ENCODE measurements at regions not wholly inside any gene's neighbourhood (a gene's known extent, or its start where the extent isn't known, plus 50 kb on each side); places are given as distances from the start of the nearest gene placed in this dataset.

DNA sequence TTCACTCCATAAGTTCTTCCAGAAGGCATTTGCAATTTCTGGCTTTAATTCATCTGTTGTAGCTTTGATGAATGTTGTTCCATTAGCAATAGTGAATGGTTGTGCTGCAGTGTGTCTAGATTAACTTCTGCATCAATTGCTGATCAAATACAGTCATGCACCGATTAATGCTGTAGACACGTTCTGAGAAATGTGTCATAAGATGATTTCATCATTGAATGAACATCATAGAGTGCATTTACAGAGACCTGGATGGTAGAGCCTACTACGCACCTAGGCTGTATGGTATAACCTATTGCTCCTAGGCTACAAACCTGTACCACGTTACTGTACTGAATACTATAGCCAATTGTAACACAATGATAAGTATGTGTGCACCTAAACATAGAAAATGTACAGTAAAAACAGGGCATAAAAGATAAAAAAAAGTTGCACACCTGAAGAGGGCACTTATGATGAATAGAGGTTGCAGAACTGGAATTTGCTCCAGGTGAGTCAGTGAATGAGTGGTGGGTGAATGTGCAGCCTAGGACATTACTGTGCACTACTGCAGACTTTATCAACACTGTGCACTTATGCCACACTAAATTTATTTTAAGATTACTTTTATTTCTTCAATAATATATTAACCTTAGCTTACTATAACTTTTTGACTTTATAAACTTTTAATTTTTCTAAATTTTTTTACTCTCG is 170.7 kb downstream of the HERPUD2 start (continued):
- TF ChIP-seq, protein P1, sequence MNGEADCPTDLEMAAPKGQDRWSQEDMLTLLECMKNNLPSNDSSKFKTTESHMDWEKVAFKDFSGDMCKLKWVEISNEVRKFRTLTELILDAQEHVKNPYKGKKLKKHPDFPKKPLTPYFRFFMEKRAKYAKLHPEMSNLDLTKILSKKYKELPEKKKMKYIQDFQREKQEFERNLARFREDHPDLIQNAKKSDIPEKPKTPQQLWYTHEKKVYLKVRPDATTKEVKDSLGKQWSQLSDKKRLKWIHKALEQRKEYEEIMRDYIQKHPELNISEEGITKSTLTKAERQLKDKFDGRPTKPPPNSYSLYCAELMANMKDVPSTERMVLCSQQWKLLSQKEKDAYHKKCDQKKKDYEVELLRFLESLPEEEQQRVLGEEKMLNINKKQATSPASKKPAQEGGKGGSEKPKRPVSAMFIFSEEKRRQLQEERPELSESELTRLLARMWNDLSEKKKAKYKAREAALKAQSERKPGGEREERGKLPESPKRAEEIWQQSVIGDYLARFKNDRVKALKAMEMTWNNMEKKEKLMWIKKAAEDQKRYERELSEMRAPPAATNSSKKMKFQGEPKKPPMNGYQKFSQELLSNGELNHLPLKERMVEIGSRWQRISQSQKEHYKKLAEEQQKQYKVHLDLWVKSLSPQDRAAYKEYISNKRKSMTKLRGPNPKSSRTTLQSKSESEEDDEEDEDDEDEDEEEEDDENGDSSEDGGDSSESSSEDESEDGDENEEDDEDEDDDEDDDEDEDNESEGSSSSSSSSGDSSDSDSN (IDR thresholded peaks at IDR 0.05; ENCODE audit: borderline replicate concordance in 1 of 2, low read depth in 2 of 2, low read length in 2 of 2): no peak

DNA sequence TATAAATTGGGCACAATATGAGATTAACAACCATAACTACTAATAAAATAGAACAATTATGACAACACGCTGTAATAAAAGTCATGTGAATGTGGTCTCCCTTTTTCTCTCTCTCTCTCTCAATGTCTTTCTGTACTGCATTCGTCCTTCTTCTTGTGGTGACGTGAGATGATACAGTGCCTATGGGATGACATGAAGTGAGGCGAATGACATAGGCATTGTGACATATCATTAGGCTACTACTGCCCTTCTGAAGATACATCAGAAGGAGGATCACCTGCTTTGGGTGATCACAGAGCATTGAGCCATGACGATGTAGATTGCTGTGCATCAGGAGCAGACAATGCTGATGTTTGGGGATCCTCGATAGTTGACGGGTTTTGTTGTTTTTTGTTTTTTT is 171.6 kb downstream of the HERPUD2 start:
- no peaks in the 10 kb centered on the region for H3K9me1 ChIP-seq (ENCODE audit: control insufficient read depth, insufficient read depth, low read length)
- no peak overlapping the region for H3K9ac ChIP-seq (ENCODE audit: insufficient read depth in 1 of 2, low read depth in 2 of 2, low read length in 2 of 2)
- H3K79me2 ChIP-seq (ENCODE audit: control insufficient read depth, insufficient read depth, low read length): no peaks in the 10 kb centered on the region
- no peak overlapping the region for H3K4me2 ChIP-seq (ENCODE audit: insufficient read depth, low read length)
- H2AFZ ChIP-seq (ENCODE audit: low read depth, low read length): no peak overlapping the region
- in situ Hi-C loops (cut with MboI): no loop called here
- H3K4me1 ChIP-seq (replicated peaks in 1 of 2; ENCODE audit: control insufficient read depth in 2 of 2, insufficient read depth in 2 of 2, low read length in 2 of 2): no peaks in the 10 kb centered on the region
- ChIA-PET POLR2A (no interaction called here), CTCF (ENCODE audit: low intra/inter-chr PET ratio) (no interaction called here)
- no TSS peak for BruUV-seq (replicated peaks)
- no peaks in the 10 kb centered on the region for H4K20me1 ChIP-seq (replicated peaks; ENCODE audit: control insufficient read depth, insufficient read depth, low read length)
- TF ChIP-seq TOE1 (IDR thresholded peaks at IDR 0.05; ENCODE audit: borderline replicate concordance) (no peak), TOE1 (CRISPR knock-in tag; IDR thresholded peaks at IDR 0.05; ENCODE audit: borderline replicate concordance, low read depth) (no peak), ETV5 (CRISPR knock-in tag; IDR thresholded peaks at IDR 0.05; ENCODE audit: low read depth) (no peak), ZNF316 (IDR thresholded peaks at IDR 0.05) (no peak), HNRNPL (IDR thresholded peaks at IDR 0.05; ENCODE audit: low read depth, low read length) (no peak), DDX20 (tag; IDR thresholded peaks at IDR 0.05; ENCODE audit: low read depth) (no peak), ARHGAP35 (IDR thresholded peaks at IDR 0.05; ENCODE audit: partially characterized antibody) (no peak), ZZZ3 (IDR thresholded peaks at IDR 0.05) (no peak), SAP30 (IDR thresholded peaks at IDR 0.05; ENCODE audit: borderline replicate concordance, insufficient read depth, low read depth, low read length, poor library complexity, severe bottlenecking) (no peak), ZNF57 (CRISPR knock-in tag; IDR thresholded peaks at IDR 0.05) (no peak), MTA3 (IDR thresholded peaks at IDR 0.05; ENCODE audit: borderline replicate concordance) (no peak), ZNF24 (IDR thresholded peaks at IDR 0.05) (no peak), ZNF695 (CRISPR knock-in tag; IDR thresholded peaks at IDR 0.05) (no peak), L3MBTL2 (IDR thresholded peaks at IDR 0.05) (no peak), HMGN3 (IDR thresholded peaks at IDR 0.05; ENCODE audit: borderline replicate concordance, extremely low read depth, insufficient read length, low read depth, low read length) (no peak), TGIF2 (CRISPR knock-in tag; IDR thresholded peaks at IDR 0.05) (no peak), ZNF263 (CRISPR knock-in tag; IDR thresholded peaks at IDR 0.05; ENCODE audit: borderline replicate concordance) (no peak)
- TF ChIP-seq, protein P2, sequence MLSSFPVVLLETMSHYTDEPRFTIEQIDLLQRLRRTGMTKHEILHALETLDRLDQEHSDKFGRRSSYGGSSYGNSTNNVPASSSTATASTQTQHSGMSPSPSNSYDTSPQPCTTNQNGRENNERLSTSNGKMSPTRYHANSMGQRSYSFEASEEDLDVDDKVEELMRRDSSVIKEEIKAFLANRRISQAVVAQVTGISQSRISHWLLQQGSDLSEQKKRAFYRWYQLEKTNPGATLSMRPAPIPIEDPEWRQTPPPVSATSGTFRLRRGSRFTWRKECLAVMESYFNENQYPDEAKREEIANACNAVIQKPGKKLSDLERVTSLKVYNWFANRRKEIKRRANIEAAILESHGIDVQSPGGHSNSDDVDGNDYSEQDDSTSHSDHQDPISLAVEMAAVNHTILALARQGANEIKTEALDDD (IDR thresholded peaks at IDR 0.05): no peak
- intact Hi-C loops (cut with micrococcal nuclease): loop anchor here (10.0 kb wide), 1 partner anchor 468 kb away; no protein-coding TSS in a partner anchor
- FAIRE-seq (no peak), ATAC-seq (no peak), DNase-seq (ENCODE audit: extremely low read depth in 1 of 4, low spot score in 3 of 4) (no peak)
- H3K27me3 ChIP-seq (ENCODE audit: control insufficient read depth in 2 of 2, insufficient read depth in 2 of 2, low read length in 2 of 2): no peaks in the 10 kb centered on the region
- no peak overlapping the region for H3K4me3 ChIP-seq
- WGBS (ENCODE audit: insufficient coverage, low coverage, missing lambda C conversion rate): 1% methylated on average over 7 of the region's 7 CpGs
- no peaks in the 10 kb centered on the region for H3K9me3 ChIP-seq (replicated peaks; ENCODE audit: control insufficient read depth, insufficient read depth, low read depth, low read length)
- H3K27ac ChIP-seq (ENCODE audit: extremely low read depth, low read depth, low read length): no peak overlapping the region
- no peaks in the 10 kb centered on the region for H3K36me3 ChIP-seq (ENCODE audit: control insufficient read depth, insufficient read depth, low read length)
